Colonic mucosa (tissue), 4 donors: ENCODE measurements at regions not wholly inside any gene's neighbourhood (a gene's known extent, or its start where the extent isn't known, plus 50 kb on each side); places are given as distances from the start of the nearest gene placed in this dataset.

Experiments
- DNase-seq: peaks from one replicate; pipeline ENCODE4 v3.0.0-alpha.2; 2020
- H3K27ac ChIP-seq: fragments of 200-600 bp; one replicate; pipeline ENCODE4 v1.8.0; 2021
- H3K27me3 ChIP-seq: fragments of 200-600 bp; one replicate; pipeline ENCODE4 v1.8.0; 2021
- H3K36me3 ChIP-seq: fragments of 200-600 bp; one replicate; pipeline ENCODE4 v1.8.0; 2021
- H3K4me1 ChIP-seq: fragments of 200-600 bp; one replicate; pipeline ENCODE4 v1.8.0; 2021; ENCODE audit warnings: mild to moderate bottlenecking
- H3K4me3 ChIP-seq: fragments of 200-600 bp; one replicate; pipeline ENCODE4 v1.8.0; 2021
- H3K9ac ChIP-seq, 2 donors: one replicate each; pipeline ENCODE4 v1.7.0; 2013; ENCODE audit warnings: control low read depth in 2 of 2, low read depth in 2 of 2, low read length in 2 of 2
- H3K9me3 ChIP-seq: fragments of 200-600 bp; one replicate; pipeline ENCODE4 v1.8.0; 2021
- intact Hi-C: fragments of 100-400 bp; cut with DNase I; formaldehyde crosslinking; loops from one replicate; pipeline ENCODE4 v1.14.1; 2022
- TF ChIP-seq, protein P1 (sequence below): fragments of 200-600 bp; IDR thresholded peaks from one replicate; pipeline ENCODE4 v1.8.0; 2022; ENCODE audit warnings: antibody characterized with exemption, mild to moderate bottlenecking
- donor health status: healthy.
- donor health status: DM: no; HTN: no; CAD: no.
- donor health status: DM: no; HTN: no; CAD: no.

DNA sequence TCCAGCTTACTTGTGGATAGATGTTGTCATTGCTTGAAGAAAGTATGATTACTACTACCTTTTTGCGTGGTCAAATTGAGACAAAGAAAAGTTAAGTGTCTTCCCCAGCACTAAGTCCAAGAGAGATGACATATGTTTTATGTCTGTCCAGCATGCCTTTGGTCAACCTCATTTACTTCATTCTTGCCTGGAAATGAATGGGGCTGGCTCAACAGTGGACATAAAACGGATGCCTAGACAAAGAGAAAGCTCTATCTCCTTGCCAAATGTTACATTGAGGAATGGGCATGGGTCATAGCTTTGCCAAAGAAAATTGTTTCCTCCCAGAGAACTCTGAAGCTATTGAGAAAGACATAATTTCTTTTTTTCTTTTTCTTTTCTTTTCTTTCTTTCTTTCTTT lies 82.4 kb upstream of the PLPPR4 start:
- H3K4me3 ChIP-seq, result no peak overlapping the region
- TF ChIP-seq, protein P1, sequence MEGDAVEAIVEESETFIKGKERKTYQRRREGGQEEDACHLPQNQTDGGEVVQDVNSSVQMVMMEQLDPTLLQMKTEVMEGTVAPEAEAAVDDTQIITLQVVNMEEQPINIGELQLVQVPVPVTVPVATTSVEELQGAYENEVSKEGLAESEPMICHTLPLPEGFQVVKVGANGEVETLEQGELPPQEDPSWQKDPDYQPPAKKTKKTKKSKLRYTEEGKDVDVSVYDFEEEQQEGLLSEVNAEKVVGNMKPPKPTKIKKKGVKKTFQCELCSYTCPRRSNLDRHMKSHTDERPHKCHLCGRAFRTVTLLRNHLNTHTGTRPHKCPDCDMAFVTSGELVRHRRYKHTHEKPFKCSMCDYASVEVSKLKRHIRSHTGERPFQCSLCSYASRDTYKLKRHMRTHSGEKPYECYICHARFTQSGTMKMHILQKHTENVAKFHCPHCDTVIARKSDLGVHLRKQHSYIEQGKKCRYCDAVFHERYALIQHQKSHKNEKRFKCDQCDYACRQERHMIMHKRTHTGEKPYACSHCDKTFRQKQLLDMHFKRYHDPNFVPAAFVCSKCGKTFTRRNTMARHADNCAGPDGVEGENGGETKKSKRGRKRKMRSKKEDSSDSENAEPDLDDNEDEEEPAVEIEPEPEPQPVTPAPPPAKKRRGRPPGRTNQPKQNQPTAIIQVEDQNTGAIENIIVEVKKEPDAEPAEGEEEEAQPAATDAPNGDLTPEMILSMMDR, result no peak
- intact Hi-C loops, result loop anchor here (2.0 kb wide), 1 partner anchor 299 kb away; no protein-coding TSS in a partner anchor
- H3K9ac ChIP-seq, result no peak overlapping the region
- H3K27me3 ChIP-seq, result no peaks in the 10 kb centered on the region
- H3K27ac ChIP-seq, result no peak overlapping the region
- H3K36me3 ChIP-seq, result no peaks in the 10 kb centered on the region
- no peaks in the 10 kb centered on the region for H3K9me3 ChIP-seq
- no peaks in the 10 kb centered on the region for H3K4me1 ChIP-seq
- DNase-seq, result no peak

DNA sequence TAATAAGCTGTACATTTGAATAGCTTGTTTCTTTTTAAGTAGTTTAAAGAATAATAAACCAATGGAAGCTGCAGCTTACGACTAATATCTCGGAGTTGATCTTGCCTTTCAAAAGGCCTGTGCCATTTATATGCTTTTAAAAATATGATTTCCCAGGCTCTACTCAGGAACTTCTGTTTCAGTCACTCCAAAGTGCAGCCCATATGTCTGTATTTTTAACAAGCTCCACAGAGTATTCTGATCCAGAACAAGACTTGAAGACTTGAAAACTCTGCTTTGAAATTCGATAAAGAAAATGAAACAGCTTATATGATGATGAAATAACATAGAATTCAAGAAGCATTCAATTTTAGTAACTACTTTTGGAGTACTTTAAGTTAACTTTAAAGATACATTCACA lies 79.1 kb upstream of the PLPPR4 start:
- TF ChIP-seq, protein P1, result no peak
- Histone ChIP-seq H3K27me3 (no peaks in the 10 kb centered on the region), H3K27ac (no peak overlapping the region), H3K36me3 (no peaks in the 10 kb centered on the region), H3K4me3 (no peak overlapping the region), H3K9ac (no peak overlapping the region), H3K4me1 (no peaks in the 10 kb centered on the region), H3K9me3 (no peaks in the 10 kb centered on the region)
- intact Hi-C loops, result no loop called here
- DNase-seq, result no peak

DNA sequence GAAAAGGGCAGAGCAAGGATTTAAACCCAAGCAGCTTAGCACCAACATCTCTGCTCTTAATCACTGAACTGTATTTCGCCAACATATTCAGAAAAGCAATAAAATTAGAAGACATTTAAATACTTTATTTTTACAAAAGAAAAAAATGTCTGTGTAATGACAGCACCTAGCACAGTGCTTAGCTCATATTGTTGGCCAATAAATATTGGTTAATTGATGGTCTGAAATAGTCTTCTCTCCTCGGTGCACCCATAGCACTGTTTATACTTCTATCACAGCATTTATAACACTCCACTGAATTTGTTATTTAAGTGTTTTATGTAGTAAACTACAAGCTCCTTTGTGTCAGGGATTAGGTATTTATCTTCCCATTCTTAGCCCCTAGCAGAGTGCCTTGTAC lies 70.9 kb upstream of the PLPPR4 start:
- no peaks in the 10 kb centered on the region for H3K4me1 ChIP-seq
- H3K27me3 ChIP-seq, result no peaks in the 10 kb centered on the region
- no peak overlapping the region for H3K27ac ChIP-seq
- no peaks in the 10 kb centered on the region for H3K9me3 ChIP-seq
- no peak overlapping the region for H3K4me3 ChIP-seq
- intact Hi-C loops, result no loop called here
- H3K36me3 ChIP-seq, result no peaks in the 10 kb centered on the region
- no peak overlapping the region for H3K9ac ChIP-seq
- DNase-seq, result no peak
- TF ChIP-seq, protein P1, result no peak

DNA sequence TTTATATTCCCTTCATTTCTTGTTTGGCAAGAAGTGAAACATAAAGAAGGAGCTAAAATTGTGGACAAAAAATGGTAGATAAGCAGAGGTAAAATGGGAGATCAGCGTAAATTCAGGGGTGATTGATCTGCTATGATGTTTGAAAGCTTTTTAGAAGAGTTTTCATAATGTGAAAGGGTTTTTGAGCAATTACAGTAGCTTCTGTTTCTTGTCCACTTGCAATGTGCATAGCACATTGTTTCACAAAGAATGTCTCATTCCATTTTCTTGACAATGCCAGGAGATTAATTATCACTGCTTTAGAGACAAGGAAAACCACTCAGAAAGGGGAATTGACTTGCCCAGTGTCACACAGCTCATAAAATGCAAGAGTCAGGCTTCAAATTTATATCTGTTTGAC lies 65.9 kb upstream of the PLPPR4 start:
- Histone ChIP-seq H3K4me3 (no peak overlapping the region), H3K9ac (no peak overlapping the region), H3K27ac (no peak overlapping the region), H3K27me3 (no peaks in the 10 kb centered on the region), H3K36me3 (no peaks in the 10 kb centered on the region), H3K9me3 (no peaks in the 10 kb centered on the region), H3K4me1 (no peaks in the 10 kb centered on the region)
- TF ChIP-seq, protein P1, result no peak
- DNase-seq, result no peak
- intact Hi-C loops, result no loop called here

DNA sequence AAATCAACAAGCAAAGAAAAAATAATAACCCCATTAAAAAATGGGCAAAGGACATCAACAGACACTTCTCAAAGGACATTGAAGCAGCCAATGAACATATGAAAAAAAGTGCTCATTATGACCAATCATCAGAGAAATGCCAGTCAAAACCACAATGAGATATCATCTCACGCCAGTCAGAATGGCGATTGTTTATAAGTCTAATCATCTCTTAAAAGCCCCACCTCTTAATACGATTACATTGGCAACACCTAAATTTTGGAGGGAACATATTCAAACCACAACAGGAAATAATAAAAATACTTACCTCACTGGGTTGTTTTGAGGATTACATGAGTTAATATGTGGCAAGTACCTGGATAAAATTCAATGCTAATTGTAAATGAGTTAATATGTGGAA lies 57.1 kb upstream of the PLPPR4 start:
- TF ChIP-seq, protein P1, result no peak

More for the DNA sequence above, 57.1 kb upstream of the PLPPR4 start:
- Histone ChIP-seq H3K36me3 (no peaks in the 10 kb centered on the region), H3K27ac (no peak overlapping the region), H3K4me1 (no peaks in the 10 kb centered on the region), H3K4me3 (no peak overlapping the region), H3K9ac (no peak overlapping the region), H3K9me3 (no peaks in the 10 kb centered on the region), H3K27me3 (no peaks in the 10 kb centered on the region)
- intact Hi-C loops, result no loop called here
- no peak for DNase-seq
